GM10266 (cell line): ENCODE measurements at regions not wholly inside any gene's neighbourhood (a gene's known extent, or its start where the extent isn't known, plus 50 kb on each side); places are given as distances from the start of the nearest gene placed in this dataset.
"Not testable (repeated sequence)": the region's sequence is repeated elsewhere in the genome, so short reads cannot be mapped to it uniquely, and the experiment has no call there.

Source experiments
- DNase-seq: peaks from one replicate; pipeline ENCODE4 v3.0.0; 2012; ENCODE audit errors: extremely low spot score
- CTCF ChIP-seq: IDR thresholded peaks from 2 replicates; pipeline ENCODE4 v1.5.1; 2012; ENCODE audit warnings: mild to moderate bottlenecking, low read depth; ENCODE audit not compliant: control insufficient read depth, insufficient read depth; ENCODE audit errors: missing control alignments

GRCh38 chr6:140809694-140810101, 1323.0 kb upstream of the GJE1 start:
- peak; percentile 18 for DNase-seq
- TF ChIP-seq CTCF: no peak

GRCh38 chr6:140806431-140806830, 1326.3 kb upstream of the GJE1 start:
- DNase-seq: no peak
- no peak for TF ChIP-seq CTCF

- no peak for DNase-seq
- TF ChIP-seq CTCF: no peak
These were observed 1338.2 kb upstream of the GJE1 start for GRCh38 chr6:140794544-140794943.

GRCh38 chr6:140790109-140790508, 1342.6 kb upstream of the GJE1 start:
- TF ChIP-seq CTCF: no peak
- DNase-seq: no peak

- no peak for TF ChIP-seq CTCF
- DNase-seq: no peak
These were observed 1343.3 kb upstream of the GJE1 start for GRCh38 chr6:140789466-140789865.

GRCh38 chr6:140785926-140786325, 1346.8 kb upstream of the GJE1 start:
- no peak for TF ChIP-seq CTCF
- DNase-seq: no peak

GRCh38 chr6:140784573-140784972, 1348.2 kb upstream of the GJE1 start:
- DNase-seq: no peak
- no peak for TF ChIP-seq CTCF

- DNase-seq: not testable (repeated sequence)
These were observed 1349.2 kb upstream of the GJE1 start for GRCh38 chr6:140783504-140783903.
